IMR-90 (cell line): ENCODE measurements at regions not wholly inside any gene's neighbourhood (a gene's known extent, or its start where the extent isn't known, plus 50 kb on each side); places are given as distances from the start of the nearest gene placed in this dataset.

Experiments
- BHLHE40 ChIP-seq: fragments of 150-350 bp; IDR thresholded peaks from 2 replicates; pipeline ENCODE4 v1.6.1; 2016; ENCODE audit warnings: mild to moderate bottlenecking, low read depth, low read length
- FOS ChIP-seq: fragments of 150-350 bp; IDR thresholded peaks from 2 replicates; pipeline ENCODE4 v1.6.1; 2016; ENCODE audit warnings: low read depth, low read length
- MXI1 ChIP-seq: IDR thresholded peaks from 2 replicates; pipeline ENCODE4 v1.6.1; 2012; ENCODE audit warnings: low read depth, mild to moderate bottlenecking, low read length, moderate library complexity, borderline replicate concordance
- NFE2L2 ChIP-seq: fragments of 150-350 bp; IDR thresholded peaks from 2 replicates; pipeline ENCODE4 v1.6.1; 2016; ENCODE audit warnings: low read depth, mild to moderate bottlenecking, low read length
- POLR2A ChIP-seq: IDR thresholded peaks from 2 replicates; pipeline ENCODE4 v1.6.1; 2012; ENCODE audit warnings: mild to moderate bottlenecking, low read depth, low read length
- RAD21 ChIP-seq: IDR thresholded peaks from 2 replicates; pipeline ENCODE4 v1.6.1; 2012; ENCODE audit warnings: low read length, improper control_type of control experiment
- SMC3 ChIP-seq: fragments of 150-350 bp; IDR thresholded peaks from 2 replicates; pipeline ENCODE4 v1.6.1; 2016; ENCODE audit warnings: low read depth, mild to moderate bottlenecking, antibody characterized with exemption, low read length, moderate library complexity
- TF ChIP-seq, protein P1 (sequence below): conservative IDR thresholded peaks from 2 replicates; pipeline ENCODE4 v1.5.1; 2012; ENCODE audit warnings: mild to moderate bottlenecking, low read depth, low read length, improper control_type of control experiment

DNA sequence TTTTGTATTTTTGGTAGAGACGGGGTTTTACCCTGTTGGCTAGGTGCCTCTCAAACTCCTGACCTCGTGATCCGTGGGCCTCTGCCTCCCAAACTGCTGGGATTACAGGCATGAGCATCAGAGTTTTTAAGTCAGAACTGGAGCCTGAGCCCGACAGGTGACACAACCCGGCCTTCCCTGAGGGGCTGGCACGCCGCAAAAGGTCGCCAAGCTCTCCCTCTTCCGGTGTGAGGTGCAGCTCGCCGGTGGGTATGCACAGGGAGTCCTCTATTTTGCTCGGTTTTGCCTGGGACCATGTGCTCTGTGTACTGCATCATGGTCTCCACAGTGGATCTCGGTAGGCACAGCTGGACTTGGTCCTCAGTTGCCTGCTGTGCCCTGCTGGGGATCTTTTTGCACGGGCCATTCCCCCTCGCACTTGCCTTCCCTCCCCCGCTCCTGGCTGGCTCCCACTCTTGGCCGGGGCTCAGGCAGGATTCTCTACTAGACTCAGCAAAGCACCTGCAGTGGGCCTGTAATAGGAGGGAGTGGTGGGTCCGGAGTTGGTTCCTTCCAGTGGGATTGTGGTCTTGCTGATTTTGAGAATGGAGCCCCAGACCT, 101.2 kb upstream of the KLF13 start:
- TF ChIP-seq, protein P1, sequence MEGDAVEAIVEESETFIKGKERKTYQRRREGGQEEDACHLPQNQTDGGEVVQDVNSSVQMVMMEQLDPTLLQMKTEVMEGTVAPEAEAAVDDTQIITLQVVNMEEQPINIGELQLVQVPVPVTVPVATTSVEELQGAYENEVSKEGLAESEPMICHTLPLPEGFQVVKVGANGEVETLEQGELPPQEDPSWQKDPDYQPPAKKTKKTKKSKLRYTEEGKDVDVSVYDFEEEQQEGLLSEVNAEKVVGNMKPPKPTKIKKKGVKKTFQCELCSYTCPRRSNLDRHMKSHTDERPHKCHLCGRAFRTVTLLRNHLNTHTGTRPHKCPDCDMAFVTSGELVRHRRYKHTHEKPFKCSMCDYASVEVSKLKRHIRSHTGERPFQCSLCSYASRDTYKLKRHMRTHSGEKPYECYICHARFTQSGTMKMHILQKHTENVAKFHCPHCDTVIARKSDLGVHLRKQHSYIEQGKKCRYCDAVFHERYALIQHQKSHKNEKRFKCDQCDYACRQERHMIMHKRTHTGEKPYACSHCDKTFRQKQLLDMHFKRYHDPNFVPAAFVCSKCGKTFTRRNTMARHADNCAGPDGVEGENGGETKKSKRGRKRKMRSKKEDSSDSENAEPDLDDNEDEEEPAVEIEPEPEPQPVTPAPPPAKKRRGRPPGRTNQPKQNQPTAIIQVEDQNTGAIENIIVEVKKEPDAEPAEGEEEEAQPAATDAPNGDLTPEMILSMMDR: no peak
- TF ChIP-seq POLR2A: no peak
- no peak for TF ChIP-seq NFE2L2
- no peak for TF ChIP-seq SMC3
- no peak for TF ChIP-seq BHLHE40
- no peak for TF ChIP-seq RAD21
- no peak for TF ChIP-seq FOS
- no peak for TF ChIP-seq MXI1
